Liver (tissue), 8 donors: ENCODE measurements at regions not wholly inside any gene's neighbourhood (a gene's known extent, or its start where the extent isn't known, plus 50 kb on each side); places are given as distances from the start of the nearest gene placed in this dataset.

Experiments used
- DNase-seq: peaks from one replicate; pipeline ENCODE4 v3.0.0-alpha.2; 2017; ENCODE audit warnings: low spot score
- H3K27ac ChIP-seq, 2 donors: one replicate each; pipeline ENCODE4 v1.7.0; 2013; ENCODE audit warnings: inconsistent platforms in 2 of 2, low read length in 2 of 2, control low read depth in 1 of 2, low read depth in 1 of 2, mild to moderate bottlenecking in 1 of 2
- H3K27me3 ChIP-seq, 4 donors: one replicate each; pipeline versions ENCODE4 v1.6.1 to v1.7.0; 2013; ENCODE audit warnings: low read length in 3 of 4, inconsistent platforms in 1 of 4, mild to moderate bottlenecking in 1 of 4, moderate library complexity in 1 of 4; ENCODE audit not compliant: control insufficient read depth in 4 of 4, insufficient read depth in 4 of 4
- H3K36me3 ChIP-seq, 4 donors: one replicate each; pipeline versions ENCODE4 v1.6.1 to v1.7.0; 2013; ENCODE audit warnings: low read length in 3 of 4, mild to moderate bottlenecking in 3 of 4, low read depth in 1 of 4, moderate library complexity in 1 of 4; ENCODE audit not compliant: control insufficient read depth in 4 of 4, insufficient read depth in 3 of 4
- H3K4me1 ChIP-seq, 4 donors: one replicate each; pipeline versions ENCODE4 v1.6.1 to v1.7.0; 2013; ENCODE audit warnings: low read length in 3 of 4, mild to moderate bottlenecking in 3 of 4, moderate library complexity in 1 of 4; ENCODE audit not compliant: control insufficient read depth in 4 of 4, insufficient read depth in 4 of 4
- H3K4me3 ChIP-seq, 3 donors: one replicate each; pipeline versions ENCODE4 v1.6.1 to v1.7.0; 2013; ENCODE audit warnings: low read length in 3 of 3, control low read depth in 1 of 3, low read depth in 1 of 3, mild to moderate bottlenecking in 1 of 3
- H3K9ac ChIP-seq, 2 donors: one replicate each; pipeline ENCODE4 v1.7.0; 2013; ENCODE audit warnings: low read length in 2 of 2, mild to moderate bottlenecking in 2 of 2, moderate library complexity in 2 of 2, control low read depth in 1 of 2, low read depth in 1 of 2
- H3K9me3 ChIP-seq, 4 donors: one replicate each; pipeline versions ENCODE4 v1.6.1 to v1.7.0; 2013; ENCODE audit warnings: low read length in 3 of 4; ENCODE audit not compliant: control insufficient read depth in 4 of 4
- CTCF ChIP-seq: fragments of 150-350 bp; IDR thresholded peaks from 2 replicates; pipeline ENCODE4 v1.5.1; 2017; ENCODE audit warnings: improper control_type of control experiment, low read depth, low read length; ENCODE audit not compliant: missing input control
- EGR1 ChIP-seq, 2 donors: IDR thresholded peaks; 2 replicates each; pipeline ENCODE4 v1.6.1; 2016 to 2018; ENCODE audit warnings: antibody characterized with exemption in 2 of 2, low read depth in 2 of 2
- FOXA1 ChIP-seq: IDR thresholded peaks from 2 replicates; pipeline ENCODE4 v1.6.1; 2016; ENCODE audit warnings: antibody characterized with exemption
- FOXA2 ChIP-seq: IDR thresholded peaks from 2 replicates; pipeline ENCODE4 v1.6.1; 2016; ENCODE audit warnings: antibody characterized with exemption
- GABPA ChIP-seq, 2 donors: IDR thresholded peaks in 1 of 2; conservative IDR thresholded peaks in 1 of 2; 2 replicates each; pipeline ENCODE4 v1.6.1; 2016; ENCODE audit warnings: antibody characterized with exemption in 2 of 2, mild to moderate bottlenecking in 1 of 2, moderate library complexity in 1 of 2
- HNF4A ChIP-seq, 2 donors: conservative IDR thresholded peaks; 2 replicates each; pipeline ENCODE4 v1.6.1; 2016; ENCODE audit warnings: antibody characterized with exemption in 2 of 2, mild to moderate bottlenecking in 2 of 2
- HNF4G ChIP-seq: IDR thresholded peaks from 2 replicates; pipeline ENCODE4 v1.6.1; 2016; ENCODE audit warnings: antibody characterized with exemption
- JUND ChIP-seq, 2 donors: IDR thresholded peaks; 2 replicates each; pipeline ENCODE4 v1.6.1; 2016; ENCODE audit warnings: antibody characterized with exemption in 2 of 2
- NR2F2 ChIP-seq: IDR thresholded peaks from 2 replicates; pipeline ENCODE4 v1.6.1; 2016; ENCODE audit warnings: antibody characterized with exemption
- RAD21 ChIP-seq, 2 donors: IDR thresholded peaks; 2 replicates each; pipeline ENCODE4 v1.6.1; 2016; ENCODE audit warnings: antibody characterized with exemption in 2 of 2, mild to moderate bottlenecking in 2 of 2
- RXRA ChIP-seq, 2 donors: IDR thresholded peaks; 2 replicates each; pipeline ENCODE4 v1.6.1; 2017 to 2018; ENCODE audit warnings: antibody characterized with exemption in 2 of 2, mild to moderate bottlenecking in 1 of 2
- SP1 ChIP-seq: IDR thresholded peaks from 2 replicates; pipeline ENCODE4 v1.6.1; 2018; ENCODE audit warnings: antibody characterized with exemption, mild to moderate bottlenecking
- TAF1 ChIP-seq: conservative IDR thresholded peaks from 2 replicates; pipeline ENCODE4 v1.6.1; 2016; ENCODE audit warnings: antibody characterized with exemption, mild to moderate bottlenecking
- YY1 ChIP-seq: IDR thresholded peaks from 2 replicates; pipeline ENCODE4 v1.6.1; 2016; ENCODE audit warnings: antibody characterized with exemption, mild to moderate bottlenecking
- WGBS: extraction: QIAGEN DNeasy Blood & Tissue Kit; methylation state at CpG from one replicate; pipeline ENCODE4 v1.1.7; 2013; 5-methylcytosine and 5-hydroxymethylcytosine counted together
- TF ChIP-seq, protein P1 (sequence below): IDR thresholded peaks from 2 replicates; pipeline ENCODE4 v1.6.1; 2016; ENCODE audit warnings: antibody characterized with exemption, mild to moderate bottlenecking
- TF ChIP-seq, protein P2 (sequence below): IDR thresholded peaks from 2 replicates; pipeline ENCODE4 v1.6.1; 2016; ENCODE audit warnings: antibody characterized with exemption
- TF ChIP-seq, protein P3 (sequence below): IDR thresholded peaks from 2 replicates; pipeline ENCODE4 v1.6.1; 2016; ENCODE audit warnings: antibody characterized with exemption
- TF ChIP-seq, protein P4 (sequence below): IDR thresholded peaks from 2 replicates; pipeline ENCODE4 v1.6.1; 2016; ENCODE audit warnings: antibody characterized with exemption
- donor health status: healthy.
- donor health status: healthy.
- donor health status: healthy.
- donor health status: healthy.
- donor health status: healthy.

- Histone ChIP-seq H3K4me3 (no peak overlapping the region), H3K9me3 (peaks cover 0 to 4% (median 0%) of the 10 kb centered on the region in 4 donors), H3K4me1 (no peaks in the 10 kb centered on the region), H3K36me3 (no peaks in the 10 kb centered on the region), H3K27me3 (peaks cover 0 to 3% (median 0%) of the 10 kb centered on the region in 4 donors), H3K9ac (no peak overlapping the region), H3K27ac (no peak overlapping the region)
- TF ChIP-seq TAF1 = no peak
- TF ChIP-seq, protein P1, sequence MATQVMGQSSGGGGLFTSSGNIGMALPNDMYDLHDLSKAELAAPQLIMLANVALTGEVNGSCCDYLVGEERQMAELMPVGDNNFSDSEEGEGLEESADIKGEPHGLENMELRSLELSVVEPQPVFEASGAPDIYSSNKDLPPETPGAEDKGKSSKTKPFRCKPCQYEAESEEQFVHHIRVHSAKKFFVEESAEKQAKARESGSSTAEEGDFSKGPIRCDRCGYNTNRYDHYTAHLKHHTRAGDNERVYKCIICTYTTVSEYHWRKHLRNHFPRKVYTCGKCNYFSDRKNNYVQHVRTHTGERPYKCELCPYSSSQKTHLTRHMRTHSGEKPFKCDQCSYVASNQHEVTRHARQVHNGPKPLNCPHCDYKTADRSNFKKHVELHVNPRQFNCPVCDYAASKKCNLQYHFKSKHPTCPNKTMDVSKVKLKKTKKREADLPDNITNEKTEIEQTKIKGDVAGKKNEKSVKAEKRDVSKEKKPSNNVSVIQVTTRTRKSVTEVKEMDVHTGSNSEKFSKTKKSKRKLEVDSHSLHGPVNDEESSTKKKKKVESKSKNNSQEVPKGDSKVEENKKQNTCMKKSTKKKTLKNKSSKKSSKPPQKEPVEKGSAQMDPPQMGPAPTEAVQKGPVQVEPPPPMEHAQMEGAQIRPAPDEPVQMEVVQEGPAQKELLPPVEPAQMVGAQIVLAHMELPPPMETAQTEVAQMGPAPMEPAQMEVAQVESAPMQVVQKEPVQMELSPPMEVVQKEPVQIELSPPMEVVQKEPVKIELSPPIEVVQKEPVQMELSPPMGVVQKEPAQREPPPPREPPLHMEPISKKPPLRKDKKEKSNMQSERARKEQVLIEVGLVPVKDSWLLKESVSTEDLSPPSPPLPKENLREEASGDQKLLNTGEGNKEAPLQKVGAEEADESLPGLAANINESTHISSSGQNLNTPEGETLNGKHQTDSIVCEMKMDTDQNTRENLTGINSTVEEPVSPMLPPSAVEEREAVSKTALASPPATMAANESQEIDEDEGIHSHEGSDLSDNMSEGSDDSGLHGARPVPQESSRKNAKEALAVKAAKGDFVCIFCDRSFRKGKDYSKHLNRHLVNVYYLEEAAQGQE = no peak
- TF ChIP-seq, protein P2, sequence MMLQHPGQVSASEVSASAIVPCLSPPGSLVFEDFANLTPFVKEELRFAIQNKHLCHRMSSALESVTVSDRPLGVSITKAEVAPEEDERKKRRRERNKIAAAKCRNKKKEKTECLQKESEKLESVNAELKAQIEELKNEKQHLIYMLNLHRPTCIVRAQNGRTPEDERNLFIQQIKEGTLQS = no peak
- no peak for TF ChIP-seq RAD21 (IDR thresholded peaks at IDR 0.05)
- TF ChIP-seq, protein P3, sequence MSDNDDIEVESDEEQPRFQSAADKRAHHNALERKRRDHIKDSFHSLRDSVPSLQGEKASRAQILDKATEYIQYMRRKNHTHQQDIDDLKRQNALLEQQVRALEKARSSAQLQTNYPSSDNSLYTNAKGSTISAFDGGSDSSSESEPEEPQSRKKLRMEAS = no peak
- TF ChIP-seq HNF4G = no peak
- no peak for TF ChIP-seq FOXA1
- no peak for TF ChIP-seq EGR1 (IDR thresholded peaks at IDR 0.05; ENCODE audit: low read depth in 2 of 2)
- no peak for TF ChIP-seq HNF4A (conservative IDR thresholded peaks at IDR 0.05)
- no peak for TF ChIP-seq YY1
- no peak for TF ChIP-seq SP1
- TF ChIP-seq CTCF = no peak
- TF ChIP-seq JUND (IDR thresholded peaks at IDR 0.05) = no peak
- TF ChIP-seq GABPA (IDR thresholded peaks at IDR 0.05 in 1 of 2, conservative IDR thresholded peaks at IDR 0.05 in 1 of 2) = no peak
- TF ChIP-seq, protein P4, sequence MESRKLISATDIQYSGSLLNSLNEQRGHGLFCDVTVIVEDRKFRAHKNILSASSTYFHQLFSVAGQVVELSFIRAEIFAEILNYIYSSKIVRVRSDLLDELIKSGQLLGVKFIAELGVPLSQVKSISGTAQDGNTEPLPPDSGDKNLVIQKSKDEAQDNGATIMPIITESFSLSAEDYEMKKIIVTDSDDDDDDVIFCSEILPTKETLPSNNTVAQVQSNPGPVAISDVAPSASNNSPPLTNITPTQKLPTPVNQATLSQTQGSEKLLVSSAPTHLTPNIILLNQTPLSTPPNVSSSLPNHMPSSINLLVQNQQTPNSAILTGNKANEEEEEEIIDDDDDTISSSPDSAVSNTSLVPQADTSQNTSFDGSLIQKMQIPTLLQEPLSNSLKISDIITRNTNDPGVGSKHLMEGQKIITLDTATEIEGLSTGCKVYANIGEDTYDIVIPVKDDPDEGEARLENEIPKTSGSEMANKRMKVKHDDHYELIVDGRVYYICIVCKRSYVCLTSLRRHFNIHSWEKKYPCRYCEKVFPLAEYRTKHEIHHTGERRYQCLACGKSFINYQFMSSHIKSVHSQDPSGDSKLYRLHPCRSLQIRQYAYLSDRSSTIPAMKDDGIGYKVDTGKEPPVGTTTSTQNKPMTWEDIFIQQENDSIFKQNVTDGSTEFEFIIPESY = no peak
- no peak for TF ChIP-seq RXRA (IDR thresholded peaks at IDR 0.05)
- TF ChIP-seq FOXA2 = no peak
- no peak for TF ChIP-seq NR2F2
- no peak for DNase-seq
- WGBS = 50% methylated on average over 9 of the region's 9 CpGs
Measured at GRCh38 chr20:51262240-51262639, 239.3 kb upstream of the KCNG1 start.
